CD1c-positive myeloid dendritic cell (primary cell): ENCODE measurements at regions not wholly inside any gene's neighbourhood (a gene's known extent, or its start where the extent isn't known, plus 50 kb on each side); places are given as distances from the start of the nearest gene placed in this dataset.

Experiments used
- DNase-seq: peaks from one replicate; pipeline ENCODE4 v3.0.0-alpha.2; 2016; ENCODE audit errors: extremely low spot score

GRCh38 chr9:126152622-126153362, 173.8 kb upstream of the MVB12B start:
- DNase-seq, result no peak

DNA sequence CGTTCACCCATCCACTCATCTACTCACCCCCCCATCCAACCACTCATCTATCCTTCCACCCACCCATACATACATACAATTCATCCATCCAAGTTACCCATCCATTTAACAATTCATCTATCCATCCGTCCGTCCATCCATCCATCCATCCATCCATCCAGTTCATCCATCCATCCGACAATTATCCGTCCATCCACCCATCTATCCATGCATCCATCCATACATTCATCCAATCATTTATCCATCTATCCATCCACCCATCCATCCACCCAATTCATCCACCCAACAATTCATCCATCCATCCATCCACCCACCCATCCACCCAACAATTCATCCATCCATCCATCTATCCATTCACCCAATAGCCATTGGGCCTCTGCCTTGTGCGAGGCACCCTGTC, 173.2 kb upstream of the MVB12B start:
- no peak for DNase-seq

DNA sequence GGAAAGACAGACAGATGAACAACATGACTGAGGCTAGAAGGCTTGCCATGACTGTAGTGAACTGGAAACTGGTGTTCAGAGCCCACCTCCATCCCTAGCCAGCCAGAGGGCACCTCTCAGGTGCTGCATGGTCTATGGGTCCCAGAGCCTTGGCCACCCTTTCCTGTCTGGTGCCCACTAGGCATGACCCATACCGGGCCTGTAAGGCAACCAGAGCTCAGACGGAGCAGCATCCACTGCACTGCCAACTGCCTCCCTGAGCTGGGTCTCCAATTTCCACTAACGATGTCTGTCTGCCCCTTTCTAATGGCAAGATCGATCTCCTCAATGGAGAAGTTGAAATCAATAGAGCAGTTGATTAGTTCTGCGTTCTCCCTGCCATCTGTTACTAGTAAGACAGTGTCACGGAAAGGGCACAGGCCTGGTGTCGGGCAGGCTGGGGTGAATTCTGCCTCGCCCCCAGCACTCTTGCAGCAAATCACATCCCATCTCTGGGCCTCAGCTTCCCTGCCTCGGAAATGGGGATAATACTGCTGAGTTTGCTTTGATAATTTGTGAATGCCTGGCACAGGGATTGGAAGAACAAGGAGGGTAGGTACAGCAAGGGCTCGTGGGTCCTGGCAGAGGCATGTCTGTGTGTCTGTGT, 172.3 kb upstream of the MVB12B start:
- no peak for DNase-seq

- no peak for DNase-seq
These were observed 171.8 kb upstream of the MVB12B start for GRCh38 chr9:126154869-126155268.

- no peak for DNase-seq
These were observed 170.6 kb upstream of the MVB12B start for GRCh38 chr9:126155756-126156664.

DNA sequence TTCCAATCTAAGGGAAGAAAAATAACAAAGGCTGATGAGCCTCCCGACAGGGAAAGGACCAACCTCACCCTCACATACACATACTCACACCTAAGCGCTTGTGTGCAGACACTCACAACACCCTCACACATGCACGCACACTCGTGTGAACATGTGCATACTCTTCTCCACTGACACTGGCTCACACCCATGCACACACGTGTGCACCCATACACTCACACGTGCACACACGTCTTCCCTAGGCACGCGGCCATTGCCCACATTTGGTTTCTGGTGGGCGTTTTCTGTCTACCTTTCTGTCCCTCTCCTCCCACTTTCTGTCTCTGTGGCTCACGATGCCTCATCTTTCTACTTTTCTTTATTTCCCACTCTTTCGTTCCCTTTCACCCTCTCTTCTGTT, 169.7 kb upstream of the MVB12B start:
- DNase-seq, result no peak

DNA sequence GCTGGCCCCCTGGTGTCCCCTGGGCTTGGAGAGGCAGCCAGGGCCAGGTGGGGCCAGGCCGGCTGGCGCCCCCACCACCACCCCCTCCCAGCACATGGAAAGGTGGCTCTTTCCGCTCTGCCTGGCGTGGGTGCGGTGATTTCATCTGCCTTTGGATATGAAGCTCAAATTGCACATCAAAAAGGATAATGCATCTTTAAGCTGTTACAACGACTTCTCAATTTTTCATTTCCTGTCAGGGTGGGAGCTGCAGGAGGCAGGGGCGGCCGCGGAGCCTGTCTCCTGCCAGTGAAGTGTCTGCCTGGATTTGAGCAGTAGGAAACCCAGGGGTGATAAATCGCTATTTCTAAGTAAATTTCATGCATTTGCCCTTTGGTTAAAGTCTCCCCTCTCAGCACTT, 169.2 kb upstream of the MVB12B start:
- DNase-seq, result no peak

DNA sequence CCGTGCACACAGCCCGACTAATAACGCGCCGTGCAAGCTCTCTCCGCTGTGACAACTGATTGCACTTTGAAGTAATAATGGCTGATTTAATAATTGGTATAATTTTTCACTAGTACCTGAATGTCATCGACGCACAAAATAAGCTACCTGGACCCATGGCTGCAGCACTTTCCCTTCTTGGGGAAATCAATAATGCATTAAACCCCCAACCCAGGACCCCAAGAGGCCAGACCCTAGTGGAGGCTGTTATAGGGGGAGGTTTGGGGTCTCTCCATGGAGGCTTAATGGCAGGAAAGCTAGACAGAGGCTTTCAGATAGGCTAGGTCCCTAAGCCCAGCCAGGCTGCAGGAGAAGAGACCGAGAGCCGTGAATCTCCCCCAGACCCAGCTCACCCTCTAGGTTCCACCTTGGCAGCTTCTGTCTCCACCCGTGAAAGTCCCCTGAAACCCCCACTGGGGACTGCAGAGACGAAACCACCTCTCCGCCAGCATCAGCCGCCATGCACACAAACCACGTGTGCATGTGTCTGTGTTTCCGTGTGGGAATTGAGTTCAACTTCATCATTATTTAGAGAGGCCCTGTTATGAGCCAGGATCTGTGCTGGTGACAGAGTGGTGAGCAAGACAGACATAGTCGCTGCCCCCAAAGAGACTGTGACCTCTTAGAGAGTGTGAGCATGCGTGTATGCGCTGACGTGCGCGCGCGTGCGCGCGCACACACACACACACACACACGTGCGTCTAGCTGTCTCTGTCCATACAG, 168.6 kb upstream of the MVB12B start:
- DNase-seq, result no peak

- no peak for DNase-seq
These were observed 167.8 kb upstream of the MVB12B start for GRCh38 chr9:126158588-126159429.

- no peak for DNase-seq
These were observed 167.1 kb upstream of the MVB12B start for GRCh38 chr9:126159430-126160060.

DNA sequence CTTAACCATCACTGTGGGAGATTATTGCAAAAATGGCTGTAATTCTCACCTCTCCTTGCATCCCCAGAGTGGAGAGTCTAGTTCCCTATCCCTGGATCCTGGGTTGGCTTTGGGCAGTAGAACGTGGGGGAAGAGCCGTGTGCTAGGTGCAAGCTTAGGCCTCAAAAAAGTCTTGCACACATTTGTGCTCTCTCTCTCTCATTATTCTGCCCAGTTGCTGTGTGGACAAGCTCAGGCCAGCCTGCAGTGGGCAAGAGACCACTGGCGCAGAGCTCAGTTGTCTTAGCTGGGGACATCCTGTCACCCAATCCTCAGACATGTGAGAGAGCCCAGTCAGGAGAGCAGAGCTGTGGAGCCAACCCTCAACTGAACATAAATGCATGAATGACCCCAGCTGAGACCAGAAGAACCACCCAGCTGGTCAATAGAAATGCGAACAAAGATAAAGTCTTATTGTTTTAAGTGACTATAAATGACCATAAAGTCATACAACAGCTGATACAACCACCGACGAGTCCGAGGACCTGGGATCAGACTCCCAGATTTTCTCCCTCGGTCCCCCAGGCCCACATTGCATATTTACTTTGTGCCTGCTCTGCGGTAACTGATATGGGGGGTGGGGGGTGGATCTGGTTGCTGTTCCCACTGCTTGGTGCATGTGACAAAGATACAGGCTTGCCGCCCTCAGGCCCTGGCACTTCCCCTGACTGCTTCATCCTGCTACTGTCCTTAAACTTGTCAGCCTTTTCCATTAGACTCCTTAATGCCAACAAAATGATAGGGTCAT, 166.4 kb upstream of the MVB12B start:
- DNase-seq, result no peak

GRCh38 chr9:126160854-126161329, 165.7 kb upstream of the MVB12B start:
- no peak for DNase-seq

DNA sequence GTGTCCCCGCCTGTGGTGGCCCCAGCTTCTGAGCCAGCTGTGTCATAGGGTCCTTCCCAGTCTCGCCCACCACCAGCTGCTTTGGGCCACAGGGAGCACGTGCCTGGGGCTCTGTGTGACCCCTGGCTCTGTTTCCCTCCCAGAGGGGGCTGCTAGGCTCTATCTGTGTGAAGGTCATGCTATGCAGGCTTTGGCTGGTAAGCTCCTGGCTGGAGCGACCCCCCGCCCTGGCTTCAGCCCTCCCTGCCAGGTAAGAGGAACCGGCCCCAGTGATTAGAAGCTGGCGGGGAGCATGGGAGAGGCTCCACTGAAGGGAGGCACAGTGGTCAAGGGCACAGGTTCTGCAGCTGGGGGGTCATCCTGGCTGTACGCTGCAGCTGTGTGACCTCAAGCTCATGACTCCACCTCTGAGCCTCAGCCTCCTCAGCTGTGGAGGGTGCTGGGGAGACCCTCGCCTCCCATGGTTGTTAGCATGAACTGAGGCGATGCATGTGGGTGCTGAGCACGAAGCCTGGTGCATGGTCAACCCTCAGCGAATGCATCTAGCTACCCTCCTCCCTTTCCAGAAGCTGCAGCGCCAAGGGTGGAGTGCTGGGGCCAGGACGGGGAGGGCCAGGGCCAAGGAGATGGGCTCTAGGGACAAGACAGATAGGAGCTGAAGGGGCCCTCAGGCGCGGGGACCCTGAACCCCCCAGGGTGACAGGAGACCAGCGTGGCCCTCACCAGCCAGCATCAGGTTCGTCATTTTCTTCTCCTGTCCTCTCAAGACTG, 163.8 kb upstream of the MVB12B start:
- no peak for DNase-seq

- no peak for DNase-seq
These were observed 161.7 kb upstream of the MVB12B start for GRCh38 chr9:126164796-126165525.

GRCh38 chr9:126165755-126166154, 160.9 kb upstream of the MVB12B start:
- DNase-seq, result no peak

DNA sequence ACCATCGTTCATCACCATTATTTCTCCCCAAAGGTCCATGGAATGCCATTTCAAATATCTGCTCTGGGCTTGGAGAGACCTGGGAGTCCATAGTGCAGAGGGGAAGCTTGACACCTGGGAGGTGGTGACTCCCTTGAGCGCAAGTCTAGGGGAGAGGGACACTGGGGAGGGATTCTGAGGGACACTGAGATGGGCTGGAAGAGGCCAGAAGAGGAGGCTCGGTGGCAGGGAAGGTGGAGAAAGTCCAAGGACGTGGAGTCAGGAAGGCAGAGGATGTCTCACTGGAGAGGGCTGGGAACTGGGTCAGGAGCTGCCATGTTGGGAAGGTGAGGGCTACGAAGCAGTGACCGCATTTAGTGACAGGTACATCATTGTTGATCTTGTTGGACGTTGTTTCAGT, 160.3 kb upstream of the MVB12B start:
- DNase-seq, result no peak

DNA sequence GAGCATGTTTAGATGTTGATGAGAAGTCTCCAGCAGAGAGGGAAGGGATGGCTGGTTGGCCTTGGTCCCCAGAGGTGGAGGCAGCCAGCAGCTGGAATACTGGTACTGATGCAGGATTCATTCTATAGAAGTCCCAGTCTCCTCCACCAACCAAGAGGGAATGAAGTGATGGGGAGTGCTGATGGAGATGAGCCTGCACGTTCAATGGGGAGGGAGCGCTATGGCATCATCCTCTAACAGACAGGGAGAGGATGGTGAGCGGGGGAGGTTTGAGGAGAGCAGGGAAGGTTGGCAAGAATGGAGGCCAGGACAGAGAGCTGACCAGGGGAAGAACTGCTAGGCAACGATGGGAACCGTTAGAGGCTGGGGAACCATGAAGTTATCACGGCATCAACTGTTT, 159.8 kb upstream of the MVB12B start:
- no peak for DNase-seq

DNA sequence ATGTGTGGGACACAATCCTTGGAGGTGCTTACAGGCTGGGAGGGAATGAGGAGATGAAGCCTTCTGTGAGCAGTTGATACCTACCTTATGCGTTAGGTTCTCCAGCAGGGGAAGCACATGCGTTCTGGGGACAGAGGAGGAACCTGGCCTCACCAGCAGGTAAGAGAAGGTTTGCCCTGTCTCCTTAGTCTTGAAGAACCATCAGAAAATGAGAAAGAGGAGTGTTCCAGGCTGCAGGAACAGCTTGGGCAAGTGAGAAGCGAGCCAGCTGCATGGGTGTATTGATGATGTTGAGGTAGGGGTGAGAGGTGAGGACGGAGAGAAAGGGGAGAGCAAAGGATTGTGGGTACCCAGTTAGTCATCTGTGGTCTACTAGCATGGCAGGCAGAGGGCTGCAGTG, 156.9 kb upstream of the MVB12B start:
- no peak for DNase-seq
